Gastrocnemius medialis (tissue), 4 donors: ENCODE measurements at regions not wholly inside any gene's neighbourhood (a gene's known extent, or its start where the extent isn't known, plus 50 kb on each side); places are given as distances from the start of the nearest gene placed in this dataset.

ENCODE experiments used
- ATAC-seq, 2 donors: fragments of 150-250 bp; one replicate each; pipeline ENCODE4 v1.9.1; 2016
- DNase-seq, 2 donors: peaks; one replicate each; pipeline ENCODE4 v3.0.0-alpha.2; 2019
- H3K27ac ChIP-seq, 4 donors: fragments of 200-600 bp; sonication (generic); 1 replicate in 1 of 4; 2 replicates in 3 of 4; pipeline ENCODE4 v1.5.1; 2016 to 2018; ENCODE audit warnings: mild to moderate bottlenecking in 2 of 4, moderate library complexity in 1 of 4
- H3K27me3 ChIP-seq, 3 donors: fragments of 200-600 bp; sonication (generic) in 2 of 3; 1 replicate in 1 of 3; 2 replicates in 2 of 3; pipeline versions ENCODE4 v1.5.1 to v1.6.0; 2016 to 2019; ENCODE audit warnings: mild to moderate bottlenecking in 1 of 3, moderate library complexity in 1 of 3
- H3K36me3 ChIP-seq, 2 donors: fragments of 200-600 bp; sonication (generic) in 1 of 2; one replicate each; pipeline ENCODE4 v1.5.1; 2017 to 2018
- H3K4me1 ChIP-seq, 2 donors: fragments of 200-600 bp; sonication (generic) in 1 of 2; one replicate each; pipeline ENCODE4 v1.5.1; 2016 to 2017; ENCODE audit warnings: mild to moderate bottlenecking in 2 of 2
- H3K4me3 ChIP-seq, 4 donors: fragments of 200-600 bp; sonication (generic) in 3 of 4; 1 replicate in 1 of 4; 2 replicates in 3 of 4; pipeline ENCODE4 v1.5.1; 2016 to 2019; ENCODE audit warnings: mild to moderate bottlenecking in 2 of 4
- H3K9me3 ChIP-seq, 3 donors: fragments of 200-600 bp; sonication (generic) in 2 of 3; 1 replicate in 1 of 3; 2 replicates in 2 of 3; pipeline ENCODE4 v1.5.1; 2016 to 2019
- POLR2A ChIP-seq, 2 donors: fragments of 450-650 bp; IDR thresholded peaks; one replicate each; pipeline ENCODE4 v1.6.1; 2017; ENCODE audit warnings: antibody characterized with exemption in 2 of 2, mild to moderate bottlenecking in 2 of 2, moderate library complexity in 2 of 2
- in situ Hi-C, 4 donors: fragments of 200-750 bp; cut with MboI; loops; one replicate each; pipeline versions ENCODE4 v1.15.0 to v1.8.0; 2017; ENCODE audit warnings: low sequenced_read_pairs in 4 of 4
- intact Hi-C: fragments of 100-400 bp; cut with DNase I; formaldehyde crosslinking; loops from one replicate; pipeline ENCODE4 v1.15.1; 2023; ENCODE audit warnings: low total_unique reads
- TF ChIP-seq, protein P1 (sequence below), 5 experiments: fragments of 450-650 bp in 3 of 5; fragments of 200-600 bp in 2 of 5; sonication (generic) in 2 of 5; IDR thresholded peaks in 4 of 5; conservative IDR thresholded peaks in 1 of 5; 1 replicate in 4 of 5; 2 replicates in 1 of 5; pipeline ENCODE4 v1.5.1; 2016 to 2019; ENCODE audit warnings: antibody characterized with exemption in 5 of 5, mild to moderate bottlenecking in 3 of 5, moderate library complexity in 3 of 5

- H3K27me3 ChIP-seq = no peaks in the 10 kb centered on the region
- no peak for ATAC-seq
- in situ Hi-C loops (no loop called here), intact Hi-C loops (no loop called here)
- no peak for TF ChIP-seq POLR2A (IDR thresholded peaks at IDR 0.05)
- TF ChIP-seq, protein P1, sequence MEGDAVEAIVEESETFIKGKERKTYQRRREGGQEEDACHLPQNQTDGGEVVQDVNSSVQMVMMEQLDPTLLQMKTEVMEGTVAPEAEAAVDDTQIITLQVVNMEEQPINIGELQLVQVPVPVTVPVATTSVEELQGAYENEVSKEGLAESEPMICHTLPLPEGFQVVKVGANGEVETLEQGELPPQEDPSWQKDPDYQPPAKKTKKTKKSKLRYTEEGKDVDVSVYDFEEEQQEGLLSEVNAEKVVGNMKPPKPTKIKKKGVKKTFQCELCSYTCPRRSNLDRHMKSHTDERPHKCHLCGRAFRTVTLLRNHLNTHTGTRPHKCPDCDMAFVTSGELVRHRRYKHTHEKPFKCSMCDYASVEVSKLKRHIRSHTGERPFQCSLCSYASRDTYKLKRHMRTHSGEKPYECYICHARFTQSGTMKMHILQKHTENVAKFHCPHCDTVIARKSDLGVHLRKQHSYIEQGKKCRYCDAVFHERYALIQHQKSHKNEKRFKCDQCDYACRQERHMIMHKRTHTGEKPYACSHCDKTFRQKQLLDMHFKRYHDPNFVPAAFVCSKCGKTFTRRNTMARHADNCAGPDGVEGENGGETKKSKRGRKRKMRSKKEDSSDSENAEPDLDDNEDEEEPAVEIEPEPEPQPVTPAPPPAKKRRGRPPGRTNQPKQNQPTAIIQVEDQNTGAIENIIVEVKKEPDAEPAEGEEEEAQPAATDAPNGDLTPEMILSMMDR (IDR thresholded peaks at IDR 0.05 in 4 of 5, conservative IDR thresholded peaks at IDR 0.05 in 1 of 5) = no peak
- H3K4me3 ChIP-seq = no peak overlapping the region
- no peak for DNase-seq
- no peak overlapping the region for H3K27ac ChIP-seq
- H3K4me1 ChIP-seq = no peaks in the 10 kb centered on the region
- no peaks in the 10 kb centered on the region for H3K36me3 ChIP-seq
- no peaks in the 10 kb centered on the region for H3K9me3 ChIP-seq
Observed at GRCh38 chr5:117207088-117207668, 632.6 kb upstream of the SEMA6A start.

DNA sequence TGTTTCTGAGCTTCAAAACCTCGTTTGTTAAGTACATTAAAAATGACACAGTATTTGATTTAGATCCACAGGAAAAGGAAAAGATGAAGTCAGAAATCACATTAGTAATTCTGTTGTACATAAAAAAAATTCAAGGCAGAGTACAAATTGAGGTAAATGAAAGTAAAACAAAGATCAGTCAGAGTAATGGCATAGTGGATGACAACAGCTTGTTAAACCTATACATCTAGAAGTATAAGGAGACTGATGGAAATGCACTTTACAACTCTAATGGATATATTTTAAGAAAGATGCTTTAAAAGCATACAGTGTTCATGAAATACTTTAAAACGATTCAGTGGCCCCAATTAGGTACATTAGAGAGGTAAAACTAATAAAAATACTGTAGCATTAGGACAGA is 631.3 kb upstream of the SEMA6A start:
- Histone ChIP-seq H3K36me3 (no peaks in the 10 kb centered on the region), H3K4me3 (no peak overlapping the region), H3K27ac (no peak overlapping the region), H3K27me3 (no peaks in the 10 kb centered on the region), H3K4me1 (no peaks in the 10 kb centered on the region), H3K9me3 (no peaks in the 10 kb centered on the region)
- DNase-seq (no peak), ATAC-seq (no peak)
- no peak for TF ChIP-seq POLR2A (IDR thresholded peaks at IDR 0.05)
- TF ChIP-seq, protein P1 (IDR thresholded peaks at IDR 0.05 in 4 of 5, conservative IDR thresholded peaks at IDR 0.05 in 1 of 5) = no peak
- in situ Hi-C loops = no loop called here
- intact Hi-C loops = no loop called here

DNA sequence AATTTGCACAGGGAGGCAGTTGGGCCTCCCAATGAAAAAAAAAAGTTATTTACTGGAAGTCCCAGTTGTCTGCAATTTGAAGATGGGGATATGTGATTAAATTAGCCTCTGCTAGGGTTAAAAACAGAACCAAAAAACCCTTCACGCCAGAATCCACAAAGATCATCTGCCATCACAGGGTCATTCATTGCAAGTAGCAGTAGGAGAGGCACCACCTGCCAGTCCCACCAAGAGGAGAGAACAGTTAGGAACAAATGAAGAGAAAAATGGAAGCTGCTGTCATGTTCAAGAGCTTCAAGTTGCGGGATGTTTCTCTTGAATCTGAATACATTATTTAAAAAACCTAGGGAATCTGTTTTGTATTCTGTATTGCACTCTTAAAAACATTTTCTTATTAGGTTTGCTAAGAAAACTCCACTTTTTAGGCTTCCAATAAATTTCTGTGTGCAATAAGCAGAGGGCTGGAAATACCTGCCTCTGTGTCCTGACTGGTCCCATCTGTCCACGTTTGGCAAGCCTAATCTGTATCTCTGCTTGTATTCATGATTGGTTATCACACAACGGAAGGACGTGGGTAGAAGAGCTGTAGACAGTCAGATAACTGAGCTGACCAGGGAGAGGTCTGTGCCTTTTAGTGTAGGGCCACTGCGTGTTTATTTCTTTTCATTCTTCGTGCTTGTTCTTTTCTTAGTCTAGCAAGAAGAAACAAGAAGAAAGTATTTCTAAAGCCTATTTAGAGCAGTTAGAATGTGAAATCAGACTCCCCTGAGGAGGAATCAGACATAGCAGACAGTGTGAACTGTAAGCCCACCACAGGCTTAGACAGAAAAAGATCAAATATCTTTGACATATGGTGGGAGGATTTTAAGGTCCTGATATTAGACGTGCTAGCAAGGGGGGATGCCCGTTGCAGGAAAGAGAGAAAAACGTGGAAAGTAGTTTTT is 630.6 kb upstream of the SEMA6A start:
- Histone ChIP-seq H3K27me3 (no peaks in the 10 kb centered on the region), H3K9me3 (no peaks in the 10 kb centered on the region), H3K4me3 (no peak overlapping the region), H3K4me1 (no peaks in the 10 kb centered on the region), H3K36me3 (no peaks in the 10 kb centered on the region), H3K27ac (no peak overlapping the region)
- DNase-seq (no peak), ATAC-seq (no peak)
- in situ Hi-C loops = no loop called here
- TF ChIP-seq, protein P1 (IDR thresholded peaks at IDR 0.05 in 4 of 5, conservative IDR thresholded peaks at IDR 0.05 in 1 of 5) = no peak
- no peak for TF ChIP-seq POLR2A (IDR thresholded peaks at IDR 0.05)
- intact Hi-C loops = no loop called here

DNA sequence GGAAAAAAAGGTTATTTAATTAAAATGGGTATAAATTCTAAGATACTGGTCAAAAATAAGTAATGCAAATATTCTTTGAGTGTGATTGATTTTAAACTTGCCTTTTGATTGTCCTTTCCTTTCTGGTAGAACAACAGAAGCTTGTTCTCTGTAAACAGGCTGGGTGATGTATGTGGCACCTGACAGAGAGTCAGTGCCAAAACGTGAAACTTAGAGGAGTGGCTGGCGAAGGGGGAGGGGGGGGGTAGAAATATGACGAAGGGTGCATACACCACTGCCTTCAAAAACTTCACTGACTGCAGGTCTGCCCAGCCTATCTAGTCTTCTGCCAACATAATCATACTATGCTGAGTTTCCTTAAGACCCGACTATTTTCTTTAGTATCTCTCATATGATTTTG is 629.8 kb upstream of the SEMA6A start:
- in situ Hi-C loops = no loop called here
- Histone ChIP-seq H3K36me3 (no peaks in the 10 kb centered on the region), H3K4me3 (no peak overlapping the region), H3K9me3 (no peaks in the 10 kb centered on the region), H3K27ac (no peak overlapping the region), H3K4me1 (no peaks in the 10 kb centered on the region), H3K27me3 (no peaks in the 10 kb centered on the region)
- no peak for ATAC-seq
- DNase-seq = no peak
- intact Hi-C loops = no loop called here
- no peak for TF ChIP-seq POLR2A (IDR thresholded peaks at IDR 0.05)
- TF ChIP-seq, protein P1 (IDR thresholded peaks at IDR 0.05 in 4 of 5, conservative IDR thresholded peaks at IDR 0.05 in 1 of 5) = no peak
